Epithelial cell of prostate (primary cell): ENCODE measurements at regions not wholly inside any gene's neighbourhood (a gene's known extent, or its start where the extent isn't known, plus 50 kb on each side); places are given as distances from the start of the nearest gene placed in this dataset.
A peak's percentile ranks its signal among the peaks of the same experiment; 100 is the strongest.

Experiments
- DNase-seq: peaks from one replicate; pipeline ENCODE4 v3.0.0-alpha.2; 2011; ENCODE audit warnings: low read depth, low spot score
- H3K27ac ChIP-seq: fragments of 450-650 bp; 2 replicates; pipeline ENCODE4 v1.5.1; 2017; ENCODE audit warnings: mild to moderate bottlenecking

DNA sequence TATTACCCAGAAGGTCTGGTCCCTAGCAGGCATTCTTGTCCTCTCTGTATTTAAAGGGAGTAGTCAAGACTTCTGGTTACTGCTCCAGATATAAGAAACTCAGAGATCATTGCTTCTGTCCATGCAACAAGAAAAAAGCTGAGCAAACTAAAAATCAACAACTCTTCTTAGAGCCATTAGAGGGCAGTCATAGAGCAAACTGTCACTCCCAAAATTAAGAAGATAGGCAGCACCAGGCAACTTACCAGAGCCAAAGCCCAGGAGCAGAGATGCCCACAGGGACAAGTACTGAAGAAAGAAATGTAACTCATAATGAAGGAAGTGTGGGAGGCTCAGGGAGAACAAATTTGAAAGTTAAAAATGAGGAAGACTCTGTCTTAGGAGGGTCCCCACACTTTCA lies 472.9 kb upstream of the COBL start:
- DNase-seq = no peak

DNA sequence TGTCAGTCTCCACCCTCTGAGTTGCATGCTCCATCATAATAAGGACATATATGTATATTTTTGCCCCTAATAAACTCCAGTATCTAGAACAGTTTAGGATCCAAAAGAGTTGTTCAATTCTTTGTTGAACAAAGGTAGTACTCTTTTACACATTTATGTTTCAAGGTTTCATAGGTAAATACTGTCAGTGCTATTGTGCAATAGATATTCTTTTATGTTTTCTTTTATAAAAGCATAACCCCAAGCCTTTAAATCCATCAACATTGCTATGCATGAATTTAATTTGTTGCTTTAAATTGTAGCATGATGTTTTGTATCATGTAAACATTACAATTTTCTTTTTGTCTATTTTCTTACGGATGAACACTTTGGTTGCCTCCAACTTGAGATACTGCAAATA lies 469.7 kb upstream of the COBL start:
- no peak for DNase-seq
- H3K27ac ChIP-seq = no peak overlapping the region

More for the DNA sequence above, 472.9 kb upstream of the COBL start:
- H3K27ac ChIP-seq = no peak overlapping the region

- H3K27ac ChIP-seq = no peak overlapping the region
- DNase-seq = no peak
Measured at GRCh38 chr7:51785876-51786275, 469.3 kb upstream of the COBL start.

DNA sequence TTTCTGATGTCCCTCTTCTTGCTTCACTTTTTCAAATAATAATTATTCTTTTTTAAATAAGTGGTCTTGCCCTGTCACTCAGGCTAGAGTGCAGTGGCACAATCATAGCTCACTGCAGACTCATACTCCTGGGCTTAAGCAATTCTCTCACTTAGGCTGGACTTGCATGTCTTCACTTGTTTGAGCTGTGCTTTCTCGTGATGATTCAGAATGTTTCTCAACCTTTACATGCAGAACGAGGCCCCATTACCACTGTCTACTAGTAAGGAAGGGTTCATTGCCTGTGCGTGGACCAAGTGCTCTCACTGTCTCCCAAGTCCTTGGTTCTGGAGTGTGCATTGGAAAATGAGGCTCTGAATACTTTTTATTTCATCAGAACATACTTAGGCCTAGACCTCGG lies 468.6 kb upstream of the COBL start:
- DNase-seq = peak; percentile 27
- H3K27ac ChIP-seq = no peak overlapping the region

DNA sequence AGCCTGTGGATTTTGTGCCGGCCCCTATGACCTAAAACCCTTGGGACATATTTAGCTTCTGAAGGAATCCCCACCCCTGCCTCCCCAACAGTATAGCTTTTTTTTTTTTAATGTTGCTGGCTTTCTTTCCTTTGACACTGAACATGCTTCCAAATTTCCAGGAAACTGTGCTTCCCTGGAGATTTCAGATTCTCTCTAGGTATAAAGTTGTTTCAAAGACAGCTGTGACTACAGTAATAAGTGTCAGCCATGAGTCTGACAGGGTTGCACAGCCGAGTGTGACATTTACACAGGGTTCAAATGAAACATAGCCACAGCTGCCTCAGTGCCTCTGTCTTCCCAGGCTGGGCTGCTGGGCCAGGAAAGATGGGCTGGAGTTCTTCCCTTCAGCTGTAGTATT lies 466.6 kb upstream of the COBL start:
- H3K27ac ChIP-seq = no peak overlapping the region
- DNase-seq = no peak

- no peak overlapping the region for H3K27ac ChIP-seq
- DNase-seq = no peak
Measured at GRCh38 chr7:51778121-51778520, 461.5 kb upstream of the COBL start.

GRCh38 chr7:51774178-51774577 lies 457.6 kb upstream of the COBL start:
- H3K27ac ChIP-seq = no peak overlapping the region
- DNase-seq = no peak

- no peak for DNase-seq
Measured at GRCh38 chr7:51772190-51772589, 455.6 kb upstream of the COBL start.

DNA sequence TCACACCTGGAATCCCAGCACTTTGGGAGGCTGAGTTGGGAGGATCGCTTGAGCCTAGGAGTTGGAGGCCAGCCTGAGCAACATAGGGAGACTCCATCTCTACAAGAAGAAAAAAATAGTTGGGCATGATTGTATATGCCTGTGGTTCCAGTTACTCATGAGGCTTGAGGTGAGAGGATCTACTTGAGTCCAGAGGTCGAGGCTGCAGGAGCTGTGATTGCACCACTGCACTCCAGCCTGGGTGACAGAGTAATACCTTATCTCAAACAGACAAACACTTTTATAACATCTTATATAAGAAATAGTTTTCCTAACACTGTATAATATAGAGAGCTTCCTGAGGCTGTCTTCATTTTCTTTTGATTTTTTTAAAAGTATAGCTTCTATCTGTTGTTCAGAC lies 448.4 kb upstream of the COBL start:
- DNase-seq = no peak
- no peak overlapping the region for H3K27ac ChIP-seq

More at GRCh38 chr7:51772190-51772589, 455.6 kb upstream of the COBL start:
- no peak overlapping the region for H3K27ac ChIP-seq

DNA sequence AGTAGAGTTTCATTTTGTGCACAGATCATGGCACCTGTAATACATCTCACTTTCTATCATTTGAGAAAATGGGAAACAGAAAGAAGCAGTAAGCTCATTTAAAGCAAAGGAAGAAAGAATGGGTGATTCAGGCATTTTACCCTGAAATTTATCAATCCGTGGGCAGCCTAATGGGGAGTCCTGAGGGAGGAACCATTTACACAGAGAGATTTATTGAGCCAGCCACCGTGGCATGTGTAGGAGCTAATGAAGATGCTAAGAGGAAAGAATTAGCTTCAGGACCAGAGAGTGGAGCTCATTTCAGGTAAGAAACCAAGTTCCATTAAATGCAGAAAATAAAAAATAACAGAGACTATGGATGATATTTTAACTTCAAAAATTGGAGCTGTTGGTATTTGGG lies 443.4 kb upstream of the COBL start:
- no peak overlapping the region for H3K27ac ChIP-seq
- DNase-seq = no peak

- no peak for DNase-seq
- H3K27ac ChIP-seq = no peak overlapping the region
Measured at GRCh38 chr7:51757960-51758359, 441.4 kb upstream of the COBL start.

- H3K27ac ChIP-seq = no peak overlapping the region
- DNase-seq = no peak
Measured at GRCh38 chr7:51732951-51733350, 416.3 kb upstream of the COBL start.

DNA sequence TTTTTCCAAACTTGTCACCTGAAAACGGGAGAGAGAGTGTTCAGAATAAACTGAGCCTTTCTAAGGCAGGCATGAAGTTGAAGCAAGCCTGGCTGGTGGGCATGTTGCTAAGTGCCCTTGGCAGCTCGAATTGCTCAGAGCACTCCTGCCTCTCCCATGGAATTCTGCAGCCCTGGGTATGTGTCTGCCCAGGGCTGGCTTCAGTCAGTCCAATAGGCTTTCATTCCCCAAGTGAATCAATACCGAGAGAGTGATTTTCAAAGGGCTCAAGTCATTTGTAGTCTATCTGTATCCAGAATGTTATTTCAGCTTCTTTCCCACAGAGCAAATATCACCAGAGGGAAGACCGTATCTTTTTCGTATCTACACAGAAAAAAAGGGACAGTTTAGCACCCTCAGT lies 415.5 kb upstream of the COBL start:
- no peak for DNase-seq

GRCh38 chr7:51731075-51731474 lies 414.5 kb upstream of the COBL start:
- DNase-seq = no peak
- no peak overlapping the region for H3K27ac ChIP-seq

More for the DNA sequence above, 415.5 kb upstream of the COBL start:
- H3K27ac ChIP-seq = no peak overlapping the region

- DNase-seq = no peak
- no peak overlapping the region for H3K27ac ChIP-seq
Measured at GRCh38 chr7:51727441-51727840, 410.8 kb upstream of the COBL start.

DNA sequence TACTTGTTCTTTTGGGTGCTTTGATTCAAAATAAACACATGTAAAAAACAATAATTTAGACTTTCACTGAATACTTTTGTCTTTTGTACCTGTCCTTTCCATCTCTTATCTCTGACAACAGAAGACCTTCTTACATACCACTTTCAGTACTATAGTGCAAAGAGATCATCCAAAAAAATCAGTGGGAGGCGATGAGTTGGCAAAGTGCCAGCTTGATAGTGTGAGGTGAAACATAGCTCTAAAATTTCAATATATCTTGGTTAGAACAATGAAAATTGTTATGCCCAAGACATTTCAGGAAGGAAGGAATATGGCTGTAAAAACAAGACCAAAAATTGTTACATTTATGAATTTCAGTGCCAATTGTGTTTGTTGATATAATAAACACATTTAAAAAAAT lies 390.2 kb upstream of the COBL start:
- H3K27ac ChIP-seq = no peak overlapping the region
- DNase-seq = no peak

DNA sequence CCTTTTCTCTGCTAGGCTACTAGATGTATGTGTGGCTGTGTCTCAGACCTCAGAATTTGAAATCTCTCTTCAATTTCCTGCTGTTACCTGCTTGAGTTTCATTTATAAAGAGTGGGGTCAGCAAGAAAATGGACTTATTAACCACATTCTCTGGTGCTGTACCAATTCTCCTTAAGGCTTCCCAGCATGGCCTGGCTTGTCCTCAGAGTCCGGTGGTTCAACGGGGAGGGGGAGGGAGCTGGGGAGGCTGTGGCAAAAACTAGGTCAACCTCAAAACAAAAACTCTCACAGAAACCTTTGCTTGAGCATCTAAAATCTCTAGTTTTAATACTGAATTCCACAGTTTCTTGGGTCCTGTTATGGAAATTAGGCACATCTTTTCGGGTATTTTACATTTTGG lies 389.1 kb upstream of the COBL start:
- no peak for DNase-seq
- no peak overlapping the region for H3K27ac ChIP-seq

DNA sequence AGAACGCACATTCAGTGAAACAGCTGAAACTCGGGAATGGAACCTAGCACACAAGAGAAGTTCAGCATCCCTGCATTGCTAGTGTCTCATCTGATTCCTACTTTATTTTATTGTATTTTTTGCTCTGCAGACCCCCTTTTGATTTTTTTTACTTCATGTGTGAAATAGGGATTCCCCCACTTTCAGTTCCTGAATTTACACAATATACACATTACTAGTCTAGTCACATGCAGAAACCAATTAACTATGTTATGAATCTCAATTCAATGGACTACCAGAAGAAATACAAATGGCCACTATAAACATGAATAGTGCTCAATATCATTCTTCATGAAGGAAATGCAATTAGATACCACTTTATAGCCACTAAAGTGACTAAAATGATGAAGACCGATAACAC lies 386.1 kb upstream of the COBL start:
- DNase-seq = no peak
- no peak overlapping the region for H3K27ac ChIP-seq

DNA sequence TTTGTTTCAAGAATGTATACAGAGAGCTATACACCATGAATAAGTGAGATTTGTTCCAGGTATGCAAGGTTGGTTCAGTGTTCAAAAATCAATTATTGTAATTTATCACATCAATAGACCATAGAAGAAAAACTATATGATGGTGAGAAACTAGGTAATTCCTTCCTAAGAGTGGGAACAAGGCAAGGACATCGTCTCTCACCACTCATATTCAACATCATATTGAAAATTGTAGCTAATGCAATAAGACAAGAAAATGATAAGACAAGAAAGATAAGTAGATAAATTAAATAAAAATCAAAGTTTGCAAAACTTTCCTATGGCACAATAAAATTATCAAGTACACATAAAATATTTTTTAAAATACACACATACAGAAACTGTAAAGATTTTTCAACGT lies 385.3 kb upstream of the COBL start:
- DNase-seq = no peak
- H3K27ac ChIP-seq = no peak overlapping the region

DNA sequence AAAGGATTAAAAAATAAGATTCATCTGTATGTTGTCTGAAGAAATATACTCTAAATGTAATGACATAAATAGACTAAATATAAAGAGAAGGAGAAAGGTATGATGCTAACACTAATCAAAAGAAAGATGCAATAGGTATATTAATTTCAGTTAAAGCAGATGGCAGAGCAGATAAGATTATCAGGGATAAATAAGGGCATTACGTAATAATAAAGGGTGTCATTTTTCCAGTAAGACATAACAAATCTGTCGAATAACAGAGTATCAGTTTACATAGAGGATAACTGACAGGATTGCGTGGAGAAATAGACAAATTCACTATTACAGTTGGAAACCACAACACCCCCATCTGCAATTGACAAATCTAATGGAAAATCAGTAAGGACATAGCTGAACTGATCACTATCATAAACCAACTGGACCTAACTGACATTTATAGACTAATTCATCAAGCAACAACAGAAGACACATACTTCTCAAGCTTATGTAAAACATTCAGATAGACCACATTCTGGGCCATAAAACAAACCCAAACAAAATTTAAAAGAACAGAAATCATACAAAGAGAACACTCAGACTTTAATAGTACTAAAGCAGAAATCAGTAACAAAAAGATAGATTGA lies 384.1 kb upstream of the COBL start:
- DNase-seq = no peak
- H3K27ac ChIP-seq = no peak overlapping the region

- no peak overlapping the region for H3K27ac ChIP-seq
- no peak for DNase-seq
Measured at GRCh38 chr7:51693258-51693657, 376.6 kb upstream of the COBL start.

- no peak for DNase-seq
- H3K27ac ChIP-seq = no peak overlapping the region
Measured at GRCh38 chr7:51689547-51689946, 372.9 kb upstream of the COBL start.

DNA sequence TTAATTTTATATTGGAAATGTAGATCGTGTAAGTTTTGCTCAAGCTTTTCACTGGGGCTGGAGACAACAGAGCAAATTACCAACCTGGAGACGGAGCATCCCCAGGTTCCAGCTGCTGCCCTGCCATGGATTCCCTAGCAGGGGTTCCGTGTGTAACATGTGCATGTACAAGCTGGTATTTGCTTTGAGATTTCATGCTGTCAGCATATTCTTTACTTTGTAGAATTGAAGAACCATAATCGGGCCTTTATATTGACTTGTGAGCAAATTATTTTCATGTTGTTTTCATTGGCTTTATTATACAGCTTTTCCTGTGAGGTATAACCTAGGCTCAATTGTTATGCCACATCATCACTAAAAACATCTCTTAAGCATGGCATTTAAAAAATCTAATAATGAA lies 369.2 kb upstream of the COBL start:
- no peak overlapping the region for H3K27ac ChIP-seq
- DNase-seq = no peak
